Endothelial cell of umbilical vein (primary cell): ENCODE measurements at regions not wholly inside any gene's neighbourhood (a gene's known extent, or its start where the extent isn't known, plus 50 kb on each side); places are given as distances from the start of the nearest gene placed in this dataset.

ENCODE experiments used
- BruUV-seq: library from RNA; stranded (reverse); fragments of 400-500 nt; replicated peaks from 2 replicates; lab custom pipeline; 2021; lab: Mats Ljungman, UMichigan
- CTCF ChIA-PET: fragments of 300-600, 350-600 bp; sonication (Branson Sonifier 250); formaldehyde crosslinking; loops from one replicate; lab custom pipeline; 2021; ENCODE audit warnings: antibody characterized with exemption, inconsistent platforms; lab: Charles Lee
- POLR2A ChIA-PET: fragments of 300-600, 350-600 bp; sonication (Branson Sonifier 250); formaldehyde crosslinking; loops from one replicate; lab custom pipeline; 2021; ENCODE audit warnings: antibody characterized with exemption, inconsistent platforms; lab: Charles Lee
- DNase-seq: peaks from one replicate; pipeline ENCODE4 v3.0.0-alpha.2; 2011; ENCODE audit warnings: low read depth, low spot score
- FAIRE-seq: peaks from 2 replicates; lab custom pipeline; 2011; peaks lifted over from hg19 to GRCh38; lab: Jason Lieb, UNC
- H2AFZ ChIP-seq: 2 replicates; pipeline ENCODE4 v1.6.0; 2012; ENCODE audit warnings: low read depth, low read length, control low read depth, inconsistent platforms
- H3K27ac ChIP-seq: 2 replicates; pipeline ENCODE4 v1.5.1; 2011; ENCODE audit warnings: low read depth, mild to moderate bottlenecking, control low read depth, low read length, moderate library complexity; ENCODE audit not compliant: insufficient read depth
- H3K27me3 ChIP-seq, 2 experiments: 2 replicates each; pipeline versions ENCODE4 v1.6.0 to v1.6.1; 2011; ENCODE audit warnings: low read length in 2 of 2, mixed read lengths in 1 of 2; ENCODE audit not compliant: control insufficient read depth in 2 of 2, insufficient read depth in 2 of 2
- H3K36me3 ChIP-seq, 2 experiments: 2 replicates in 1 of 2; 3 replicates in 1 of 2; pipeline ENCODE4 v1.5.1; 2011; ENCODE audit warnings: low read length in 2 of 2, mild to moderate bottlenecking in 1 of 2, moderate library complexity in 1 of 2; ENCODE audit not compliant: control insufficient read depth in 2 of 2, insufficient read depth in 2 of 2; ENCODE audit errors: extremely low read depth in 1 of 2
- H3K4me1 ChIP-seq: 3 replicates; pipeline ENCODE4 v1.5.1; 2011; ENCODE audit warnings: mild to moderate bottlenecking, low read length; ENCODE audit not compliant: control insufficient read depth, insufficient read depth; ENCODE audit errors: extremely low read depth
- H3K4me2 ChIP-seq: 2 replicates; pipeline ENCODE4 v1.6.1; 2011; ENCODE audit warnings: low read length, control low read depth, mixed read lengths; ENCODE audit not compliant: insufficient read depth
- H3K4me3 ChIP-seq, 3 experiments: fragments of 200-600 bp in 1 of 3; sonication (generic), shearing (Covaris generic) in 1 of 3; replicated peaks in 1 of 3; 2 replicates each; pipeline ENCODE4 v1.5.1; 2011 to 2016; ENCODE audit warnings: control low read depth in 3 of 3, low read length in 3 of 3, mild to moderate bottlenecking in 2 of 3, inconsistent platforms in 1 of 3, low read depth in 1 of 3, moderate library complexity in 1 of 3; ENCODE audit not compliant: insufficient read depth in 1 of 3
- H3K79me2 ChIP-seq: 2 replicates; pipeline ENCODE4 v1.6.0; 2012; ENCODE audit warnings: low read length, inconsistent platforms; ENCODE audit not compliant: control insufficient read depth, insufficient read depth
- H3K9ac ChIP-seq: replicated peaks from 2 replicates; pipeline ENCODE3; 2011; ENCODE audit warnings: low read length, control low read depth; ENCODE audit not compliant: insufficient read depth; ENCODE audit errors: extremely low read depth
- H3K9me1 ChIP-seq: replicated peaks from 3 replicates; pipeline ENCODE4 v1.6.0; 2011; ENCODE audit warnings: mild to moderate bottlenecking, low read length; ENCODE audit not compliant: control insufficient read depth, insufficient read depth; ENCODE audit errors: extremely low read depth
- H3K9me3 ChIP-seq: replicated peaks from 2 replicates; pipeline ENCODE4 v1.5.1; 2012; ENCODE audit warnings: low read length, inconsistent platforms; ENCODE audit not compliant: control insufficient read depth, insufficient read depth
- H4K20me1 ChIP-seq: replicated peaks from 2 replicates; pipeline ENCODE3; 2011; ENCODE audit warnings: mild to moderate bottlenecking, low read length; ENCODE audit not compliant: control insufficient read depth, insufficient read depth; ENCODE audit errors: extremely low read depth
- EZH2 ChIP-seq: IDR thresholded peaks from 2 replicates; pipeline ENCODE4 v1.6.1; 2012; ENCODE audit warnings: borderline replicate concordance, low read depth, mild to moderate bottlenecking, moderate library complexity, low read length, inconsistent platforms; ENCODE audit not compliant: severe bottlenecking
- FOS ChIP-seq: IDR thresholded peaks from 2 replicates; pipeline ENCODE4 v1.6.1; 2011; ENCODE audit warnings: mild to moderate bottlenecking, low read length, moderate library complexity, borderline replicate concordance; ENCODE audit not compliant: insufficient read depth
- GATA2 ChIP-seq: IDR thresholded peaks from 2 replicates; pipeline ENCODE4 v1.7.0; 2011; ENCODE audit warnings: low read depth, mild to moderate bottlenecking, moderate library complexity, mixed read lengths, low read length; ENCODE audit not compliant: insufficient read length, insufficient read depth
- JUN ChIP-seq: IDR thresholded peaks from 2 replicates; pipeline ENCODE4 v1.6.1; 2011; ENCODE audit warnings: borderline replicate concordance, low read depth; ENCODE audit not compliant: insufficient read length, insufficient read depth
- MYC ChIP-seq: IDR thresholded peaks from one replicate; pipeline ENCODE4 v1.6.1; 2011; ENCODE audit warnings: mild to moderate bottlenecking, low read depth, low read length
- POLR2A ChIP-seq: IDR thresholded peaks from 2 replicates; pipeline ENCODE4 v1.6.1; 2012; ENCODE audit warnings: low read depth, mild to moderate bottlenecking, control low read depth, low read length
- POLR2AphosphoS5 ChIP-seq: IDR thresholded peaks from 2 replicates; pipeline ENCODE4 v1.6.1; 2012; ENCODE audit warnings: low read depth, mild to moderate bottlenecking, control low read depth, low read length, moderate library complexity; ENCODE audit not compliant: insufficient read depth
- dilution Hi-C: fragments of 300-500 bp; cut with MboI; formaldehyde crosslinking; loops from one replicate; pipeline ENCODE4 v1.15.0; 2019; ENCODE audit warnings: low sequenced_read_pairs; ENCODE audit not compliant: extremely low pct_ligation_motif_present
- intact Hi-C: fragments of 100-400 bp; cut with micrococcal nuclease; formaldehyde crosslinking; loops from one replicate; pipeline ENCODE4 v1.10.0; 2022
- TF ChIP-seq, protein P1 (sequence below), 2 donors: IDR thresholded peaks; 1 replicate in 1 of 2; 2 replicates in 1 of 2; pipeline ENCODE4 v1.5.1; 2011; ENCODE audit warnings: low read length in 2 of 2, mild to moderate bottlenecking in 2 of 2, moderate library complexity in 2 of 2, control low read depth in 1 of 2, inconsistent platforms in 1 of 2, low read depth in 1 of 2; ENCODE audit not compliant: insufficient read depth in 1 of 2; ENCODE audit errors: extremely low read depth in 1 of 2
- TF ChIP-seq, protein P2 (sequence below): IDR thresholded peaks from 2 replicates; pipeline ENCODE4 v1.6.1; 2011; ENCODE audit not compliant: insufficient read depth, insufficient read length

DNA sequence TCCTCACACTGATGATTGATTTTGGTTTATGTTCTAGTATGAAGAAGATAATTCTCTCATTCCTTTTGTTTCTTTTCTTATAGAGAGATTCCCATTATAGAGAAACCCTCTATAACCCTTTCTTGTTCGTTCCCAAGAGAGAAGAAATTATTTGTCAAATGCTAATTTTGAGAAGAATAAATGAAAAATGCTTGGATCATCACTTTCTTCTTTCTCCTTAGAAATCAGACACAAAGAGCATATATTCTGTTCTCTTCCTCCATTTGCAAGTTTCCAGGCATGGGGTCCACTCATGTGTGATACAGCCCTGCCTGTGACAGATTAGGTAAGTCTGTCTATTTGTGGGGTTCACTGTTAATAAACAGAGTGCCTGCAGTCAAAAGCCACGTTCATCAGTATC is 222.6 kb upstream of the NECTIN3 start:
- H4K20me1 ChIP-seq, result no peaks in the 10 kb centered on the region
- no peaks in the 10 kb centered on the region for H3K79me2 ChIP-seq
- H3K9me3 ChIP-seq, result no peaks in the 10 kb centered on the region
- no peak overlapping the region for H3K9ac ChIP-seq
- intact Hi-C loops, result no loop called here
- H3K4me1 ChIP-seq, result no peaks in the 10 kb centered on the region
- H2AFZ ChIP-seq, result no peak overlapping the region
- dilution Hi-C loops, result no loop called here
- H3K4me2 ChIP-seq, result no peak overlapping the region
- TF ChIP-seq, protein P1, sequence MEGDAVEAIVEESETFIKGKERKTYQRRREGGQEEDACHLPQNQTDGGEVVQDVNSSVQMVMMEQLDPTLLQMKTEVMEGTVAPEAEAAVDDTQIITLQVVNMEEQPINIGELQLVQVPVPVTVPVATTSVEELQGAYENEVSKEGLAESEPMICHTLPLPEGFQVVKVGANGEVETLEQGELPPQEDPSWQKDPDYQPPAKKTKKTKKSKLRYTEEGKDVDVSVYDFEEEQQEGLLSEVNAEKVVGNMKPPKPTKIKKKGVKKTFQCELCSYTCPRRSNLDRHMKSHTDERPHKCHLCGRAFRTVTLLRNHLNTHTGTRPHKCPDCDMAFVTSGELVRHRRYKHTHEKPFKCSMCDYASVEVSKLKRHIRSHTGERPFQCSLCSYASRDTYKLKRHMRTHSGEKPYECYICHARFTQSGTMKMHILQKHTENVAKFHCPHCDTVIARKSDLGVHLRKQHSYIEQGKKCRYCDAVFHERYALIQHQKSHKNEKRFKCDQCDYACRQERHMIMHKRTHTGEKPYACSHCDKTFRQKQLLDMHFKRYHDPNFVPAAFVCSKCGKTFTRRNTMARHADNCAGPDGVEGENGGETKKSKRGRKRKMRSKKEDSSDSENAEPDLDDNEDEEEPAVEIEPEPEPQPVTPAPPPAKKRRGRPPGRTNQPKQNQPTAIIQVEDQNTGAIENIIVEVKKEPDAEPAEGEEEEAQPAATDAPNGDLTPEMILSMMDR (IDR thresholded peaks at IDR 0.05; ENCODE audit: extremely low read depth in 1 of 2, insufficient read depth in 1 of 2, low read depth in 1 of 2, low read length in 2 of 2), result no peak
- TF ChIP-seq GATA2 (no peak), MYC (no peak), FOS (no peak), POLR2AphosphoS5 (no peak)
- TF ChIP-seq, protein P2, sequence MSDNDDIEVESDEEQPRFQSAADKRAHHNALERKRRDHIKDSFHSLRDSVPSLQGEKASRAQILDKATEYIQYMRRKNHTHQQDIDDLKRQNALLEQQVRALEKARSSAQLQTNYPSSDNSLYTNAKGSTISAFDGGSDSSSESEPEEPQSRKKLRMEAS, result no peak
- POLR2A ChIA-PET, result no interaction called here
- no peaks in the 10 kb centered on the region for H3K9me1 ChIP-seq
- BruUV-seq, result no TSS peak
- DNase-seq, result no peak
- no peak for FAIRE-seq
- no peak overlapping the region for H3K27ac ChIP-seq
- H3K36me3 ChIP-seq, result no peaks in the 10 kb centered on the region
- no peak overlapping the region for H3K4me3 ChIP-seq
- no peaks in the 10 kb centered on the region for H3K27me3 ChIP-seq
- CTCF ChIA-PET, result no interaction called here

DNA sequence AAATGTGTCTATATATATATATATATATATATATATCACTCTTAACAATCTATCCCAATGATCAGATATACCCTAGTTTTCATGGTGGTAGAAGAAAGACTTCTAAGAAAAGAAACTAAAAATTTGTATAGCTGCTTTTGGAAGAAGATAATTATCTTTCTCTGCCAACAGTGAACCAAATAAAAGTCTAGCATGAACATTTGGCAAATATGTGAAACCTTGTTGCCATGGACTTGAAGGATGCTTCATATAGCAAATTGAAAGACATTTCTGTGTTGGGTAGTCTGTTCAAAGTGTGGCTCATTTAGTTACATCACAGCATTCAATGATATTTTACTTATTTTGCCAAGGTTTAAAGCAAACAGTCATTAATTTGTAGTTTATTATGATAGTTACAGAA is 219.9 kb upstream of the NECTIN3 start:
- H3K9me3 ChIP-seq, result no peaks in the 10 kb centered on the region
- FAIRE-seq (no peak), DNase-seq (no peak)
- H3K9ac ChIP-seq, result no peak overlapping the region
- no peak overlapping the region for H3K27ac ChIP-seq
- no TSS peak for BruUV-seq
- no peaks in the 10 kb centered on the region for H3K36me3 ChIP-seq
- no peak overlapping the region for H2AFZ ChIP-seq
- H4K20me1 ChIP-seq, result no peaks in the 10 kb centered on the region
- TF ChIP-seq JUN, result no peak
- TF ChIP-seq POLR2AphosphoS5, result no peak
- TF ChIP-seq, protein P1 (IDR thresholded peaks at IDR 0.05; ENCODE audit: extremely low read depth in 1 of 2, insufficient read depth in 1 of 2, low read depth in 1 of 2, low read length in 2 of 2), result no peak
- no peak for TF ChIP-seq POLR2A
- no peak for TF ChIP-seq GATA2
- TF ChIP-seq, protein P2, result no peak
- no peak for TF ChIP-seq FOS
- TF ChIP-seq EZH2, result no peak
- no peak for TF ChIP-seq MYC
- no peaks in the 10 kb centered on the region for H3K79me2 ChIP-seq
- H3K4me3 ChIP-seq, result no peak overlapping the region
- intact Hi-C loops (no loop called here), dilution Hi-C loops (no loop called here)
- ChIA-PET POLR2A (no interaction called here), CTCF (no interaction called here)
- no peak overlapping the region for H3K4me2 ChIP-seq
- H3K27me3 ChIP-seq, result no peaks in the 10 kb centered on the region
- no peaks in the 10 kb centered on the region for H3K4me1 ChIP-seq
- no peaks in the 10 kb centered on the region for H3K9me1 ChIP-seq
